GM19397 (cell line): ENCODE measurements at regions not wholly inside any gene's neighbourhood (a gene's known extent, or its start where the extent isn't known, plus 50 kb on each side); places are given as distances from the start of the nearest gene placed in this dataset.
"Not testable (repeated sequence)": the region's sequence is repeated elsewhere in the genome, so short reads cannot be mapped to it uniquely, and the experiment has no call there.

ENCODE experiments used
- ATAC-seq: cut with Tn5 transposase; IDR thresholded peaks from one replicate; pipeline ENCODE4 v1.9.1; 2021; ENCODE audit warnings: mild to moderate bottlenecking, moderate library complexity; ENCODE audit not compliant: unreplicated experiment

- ATAC-seq = no peak
Measured at GRCh38 chr11:96694338-96694737, 304.5 kb downstream of the JRKL start.

GRCh38 chr11:96696731-96697130 is 306.9 kb downstream of the JRKL start:
- ATAC-seq = no peak

GRCh38 chr11:96697466-96697865 is 307.7 kb downstream of the JRKL start:
- ATAC-seq = no peak

GRCh38 chr11:96704847-96705246 is 315.0 kb downstream of the JRKL start:
- ATAC-seq = no peak

GRCh38 chr11:96706761-96707160 is 316.9 kb downstream of the JRKL start:
- no peak for ATAC-seq

- ATAC-seq = no peak
Measured at GRCh38 chr11:96707273-96707672, 317.5 kb downstream of the JRKL start.

- no peak for ATAC-seq
Measured at GRCh38 chr11:96708219-96708878, 318.5 kb downstream of the JRKL start.

- no peak for ATAC-seq
Measured at GRCh38 chr11:96713301-96713700, 323.5 kb downstream of the JRKL start.

- ATAC-seq = no peak
Measured at GRCh38 chr11:96714689-96715088, 324.9 kb downstream of the JRKL start.

- no peak for ATAC-seq
Measured at GRCh38 chr11:96715208-96715607, 325.4 kb downstream of the JRKL start.

- ATAC-seq = no peak
Measured at GRCh38 chr11:96736601-96737000, 346.8 kb downstream of the JRKL start.

GRCh38 chr11:96738311-96738710 is 348.5 kb downstream of the JRKL start:
- ATAC-seq = no peak

- no peak for ATAC-seq
Measured at GRCh38 chr11:96741068-96741467, 351.3 kb downstream of the JRKL start.

- ATAC-seq = no peak
Measured at GRCh38 chr11:96744697-96745096, 354.9 kb downstream of the JRKL start.

- ATAC-seq = no peak
Measured at GRCh38 chr11:96748639-96749370, 359.0 kb downstream of the JRKL start.

- not testable (repeated sequence) for ATAC-seq
Measured at GRCh38 chr11:96751807-96752206, 362.0 kb downstream of the JRKL start.

GRCh38 chr11:96752221-96752620 is 362.4 kb downstream of the JRKL start:
- ATAC-seq = no peak

GRCh38 chr11:96753997-96754396 is 364.2 kb downstream of the JRKL start:
- ATAC-seq = no peak

GRCh38 chr11:96755209-96755608 is 365.4 kb downstream of the JRKL start:
- ATAC-seq = no peak

- no peak for ATAC-seq
Measured at GRCh38 chr11:96755752-96756151, 365.9 kb downstream of the JRKL start.

- ATAC-seq = no peak
Measured at GRCh38 chr11:96758957-96759356, 369.1 kb downstream of the JRKL start.

- ATAC-seq = no peak
Measured at GRCh38 chr11:96760306-96760705, 370.5 kb downstream of the JRKL start.

GRCh38 chr11:96760815-96761214 is 371.0 kb downstream of the JRKL start:
- no peak for ATAC-seq
